Vagina (tissue), 2 donors: ENCODE measurements at regions not wholly inside any gene's neighbourhood (a gene's known extent, or its start where the extent isn't known, plus 50 kb on each side); places are given as distances from the start of the nearest gene placed in this dataset.

ENCODE experiments used
- DNase-seq, 2 donors: peaks; one replicate each; pipeline ENCODE4 v3.0.0-alpha.2; 2017; ENCODE audit errors: extremely low spot score in 2 of 2
- H3K27ac ChIP-seq: fragments of 200-600 bp; sonication (generic); one replicate; pipeline ENCODE4 v1.5.1; 2019
- H3K27me3 ChIP-seq: fragments of 200-600 bp; sonication (generic); one replicate; pipeline ENCODE4 v1.5.1; 2019
- H3K36me3 ChIP-seq, 2 donors: fragments of 200-600 bp; sonication (generic); one replicate each; pipeline ENCODE4 v1.5.1; 2017 to 2019
- H3K4me1 ChIP-seq: fragments of 200-600 bp; sonication (generic); one replicate; pipeline ENCODE4 v1.5.1; 2019
- H3K4me3 ChIP-seq, 2 donors: fragments of 200-600 bp; sonication (generic); 1 replicate in 1 of 2; 2 replicates in 1 of 2; pipeline ENCODE4 v1.5.1; 2016 to 2019
- H3K9me3 ChIP-seq: fragments of 200-600 bp; sonication (generic); one replicate; pipeline ENCODE4 v1.5.1; 2019
- CTCF ChIP-seq, 3 experiments: fragments of 450-650 bp in 2 of 3; fragments of 200-600 bp in 1 of 3; sonication (generic) in 1 of 3; IDR thresholded peaks; one replicate each; pipeline ENCODE4 v1.5.1; 2017 to 2019; ENCODE audit warnings: antibody characterized with exemption in 3 of 3, mild to moderate bottlenecking in 2 of 3, moderate library complexity in 2 of 3
- POLR2A ChIP-seq, 2 donors: fragments of 450-650 bp; IDR thresholded peaks; one replicate each; pipeline ENCODE4 v1.6.1; 2017; ENCODE audit warnings: antibody characterized with exemption in 2 of 2, mild to moderate bottlenecking in 2 of 2, moderate library complexity in 2 of 2
- POLR2AphosphoS5 ChIP-seq, 2 donors: sonication (generic); formaldehyde crosslinking; IDR thresholded peaks; one replicate each; pipeline ENCODE4 v1.9.0; 2017; ENCODE audit warnings: antibody characterized with exemption in 2 of 2, mild to moderate bottlenecking in 2 of 2, low read depth in 1 of 2; ENCODE audit not compliant: insufficient read depth in 1 of 2
- intact Hi-C: fragments of 100-400 bp; cut with DNase I; formaldehyde crosslinking; loops from one replicate; pipeline ENCODE4 v1.15.1; 2023

GRCh38 chr12:98421316-98421715 is 94.1 kb upstream of the TMPO start:
- Histone ChIP-seq H3K4me3 (no peak overlapping the region), H3K27ac (no peak overlapping the region), H3K4me1 (peaks cover 26% of the 10 kb centered on the region), H3K27me3 (no peaks in the 10 kb centered on the region), H3K36me3 (no peaks in the 10 kb centered on the region), H3K9me3 (no peaks in the 10 kb centered on the region)
- DNase-seq: no peak
- intact Hi-C loops: loop anchor here (10.0 kb wide), 1 partner anchor 93 kb away; the partner anchor contains the start of gene TMPO
- TF ChIP-seq POLR2AphosphoS5 (IDR thresholded peaks at IDR 0.05; ENCODE audit: insufficient read depth in 1 of 2, low read depth in 1 of 2) (no peak), CTCF (IDR thresholded peaks at IDR 0.05) (no peak), POLR2A (IDR thresholded peaks at IDR 0.05) (no peak)

GRCh38 chr12:98422359-98422758 is 93.0 kb upstream of the TMPO start:
- TF ChIP-seq POLR2A (IDR thresholded peaks at IDR 0.05) (no peak), POLR2AphosphoS5 (IDR thresholded peaks at IDR 0.05; ENCODE audit: insufficient read depth in 1 of 2, low read depth in 1 of 2) (no peak), CTCF (IDR thresholded peaks at IDR 0.05) (no peak)
- Histone ChIP-seq H3K36me3 (no peaks in the 10 kb centered on the region), H3K27me3 (no peaks in the 10 kb centered on the region), H3K4me3 (no peak overlapping the region), H3K4me1 (peaks cover 26% of the 10 kb centered on the region), H3K9me3 (no peaks in the 10 kb centered on the region), H3K27ac (no peak overlapping the region)
- DNase-seq: no peak
- intact Hi-C loops: loop anchor here (10.0 kb wide), 1 partner anchor 92 kb away; the partner anchor contains the start of gene TMPO

- intact Hi-C loops: loop anchor here (10.0 kb wide), 1 partner anchor 92 kb away; the partner anchor contains the start of gene TMPO
- no peak for DNase-seq
Measured at GRCh38 chr12:98422812-98423211, 92.6 kb upstream of the TMPO start.

GRCh38 chr12:98423963-98424362 is 91.4 kb upstream of the TMPO start:
- Histone ChIP-seq H3K9me3 (no peaks in the 10 kb centered on the region), H3K27me3 (no peaks in the 10 kb centered on the region), H3K27ac (no peak overlapping the region), H3K4me3 (no peak overlapping the region), H3K4me1 (peaks cover 14% of the 10 kb centered on the region), H3K36me3 (no peaks in the 10 kb centered on the region)
- TF ChIP-seq POLR2AphosphoS5 (IDR thresholded peaks at IDR 0.05; ENCODE audit: insufficient read depth in 1 of 2, low read depth in 1 of 2): no peak
- TF ChIP-seq CTCF (IDR thresholded peaks at IDR 0.05): no peak
- TF ChIP-seq POLR2A (IDR thresholded peaks at IDR 0.05): no peak
- intact Hi-C loops: loop anchor here (10.0 kb wide), 1 partner anchor 91 kb away; the partner anchor contains the start of gene TMPO
- no peak for DNase-seq

More at GRCh38 chr12:98422812-98423211, 92.6 kb upstream of the TMPO start:
- Histone ChIP-seq H3K27ac (no peak overlapping the region), H3K27me3 (no peaks in the 10 kb centered on the region), H3K9me3 (no peaks in the 10 kb centered on the region), H3K4me3 (no peak overlapping the region), H3K36me3 (no peaks in the 10 kb centered on the region), H3K4me1 (peaks cover 26% of the 10 kb centered on the region)
- TF ChIP-seq CTCF (IDR thresholded peaks at IDR 0.05) (no peak), POLR2A (IDR thresholded peaks at IDR 0.05) (no peak), POLR2AphosphoS5 (IDR thresholded peaks at IDR 0.05; ENCODE audit: insufficient read depth in 1 of 2, low read depth in 1 of 2) (no peak)

GRCh38 chr12:98424726-98425401 is 90.5 kb upstream of the TMPO start:
- TF ChIP-seq POLR2AphosphoS5 (IDR thresholded peaks at IDR 0.05; ENCODE audit: insufficient read depth in 1 of 2, low read depth in 1 of 2): no peak
- peak; percentile 33 to 61 (median 52) for TF ChIP-seq CTCF (IDR thresholded peaks at IDR 0.05)
- DNase-seq: no peak
- H3K27ac ChIP-seq: no peak overlapping the region
- no peaks in the 10 kb centered on the region for H3K36me3 ChIP-seq
- no peaks in the 10 kb centered on the region for H3K9me3 ChIP-seq
- peaks cover 5% of the 10 kb centered on the region for H3K4me1 ChIP-seq
- intact Hi-C loops: loop anchor here (10.0 kb wide), 1 partner anchor 90 kb away; the partner anchor contains the start of gene TMPO
- no peaks in the 10 kb centered on the region for H3K27me3 ChIP-seq
- no peak overlapping the region for H3K4me3 ChIP-seq
